ENCODE measurements at regions not wholly inside any gene's neighbourhood (a gene's known extent, or its start where the extent isn't known, plus 50 kb on each side); places are given as distances from the start of the nearest gene placed in this dataset.

DNA sequence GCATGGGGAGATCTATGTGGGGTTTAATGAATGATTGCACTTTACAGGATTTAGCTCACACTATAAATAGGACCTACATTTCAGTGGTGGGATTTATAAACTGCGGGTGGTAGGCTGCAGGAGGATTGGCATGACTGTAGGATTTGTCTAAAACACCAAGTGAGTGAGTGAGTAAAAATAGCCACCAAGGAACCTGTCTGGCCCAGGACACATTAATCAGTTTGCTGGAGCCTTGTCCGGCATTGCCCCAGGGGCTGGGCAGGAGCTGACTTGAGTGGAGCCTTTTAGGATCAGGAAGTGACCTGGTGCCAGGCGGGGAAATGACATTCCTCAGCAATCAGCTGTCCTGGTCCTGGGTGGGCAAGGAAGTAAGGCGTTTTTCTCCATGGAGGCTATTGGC, 193.9 kb upstream of the ADRA1D start:
- TF ChIP-seq, protein P1, sequence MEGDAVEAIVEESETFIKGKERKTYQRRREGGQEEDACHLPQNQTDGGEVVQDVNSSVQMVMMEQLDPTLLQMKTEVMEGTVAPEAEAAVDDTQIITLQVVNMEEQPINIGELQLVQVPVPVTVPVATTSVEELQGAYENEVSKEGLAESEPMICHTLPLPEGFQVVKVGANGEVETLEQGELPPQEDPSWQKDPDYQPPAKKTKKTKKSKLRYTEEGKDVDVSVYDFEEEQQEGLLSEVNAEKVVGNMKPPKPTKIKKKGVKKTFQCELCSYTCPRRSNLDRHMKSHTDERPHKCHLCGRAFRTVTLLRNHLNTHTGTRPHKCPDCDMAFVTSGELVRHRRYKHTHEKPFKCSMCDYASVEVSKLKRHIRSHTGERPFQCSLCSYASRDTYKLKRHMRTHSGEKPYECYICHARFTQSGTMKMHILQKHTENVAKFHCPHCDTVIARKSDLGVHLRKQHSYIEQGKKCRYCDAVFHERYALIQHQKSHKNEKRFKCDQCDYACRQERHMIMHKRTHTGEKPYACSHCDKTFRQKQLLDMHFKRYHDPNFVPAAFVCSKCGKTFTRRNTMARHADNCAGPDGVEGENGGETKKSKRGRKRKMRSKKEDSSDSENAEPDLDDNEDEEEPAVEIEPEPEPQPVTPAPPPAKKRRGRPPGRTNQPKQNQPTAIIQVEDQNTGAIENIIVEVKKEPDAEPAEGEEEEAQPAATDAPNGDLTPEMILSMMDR (IDR thresholded peaks at IDR 0.05), result no peak
- no peak for TF ChIP-seq POLR2A (IDR thresholded peaks at IDR 0.05)
